Amniotic epithelial cell (primary cell): ENCODE measurements at regions not wholly inside any gene's neighbourhood (a gene's known extent, or its start where the extent isn't known, plus 50 kb on each side); places are given as distances from the start of the nearest gene placed in this dataset.
"Not testable (repeated sequence)": the region's sequence is repeated elsewhere in the genome, so short reads cannot be mapped to it uniquely, and the experiment has no call there.

Experiments used
- DNase-seq: peaks from one replicate; pipeline ENCODE4 v3.0.0-alpha.2; 2010; ENCODE audit warnings: low read depth

DNA sequence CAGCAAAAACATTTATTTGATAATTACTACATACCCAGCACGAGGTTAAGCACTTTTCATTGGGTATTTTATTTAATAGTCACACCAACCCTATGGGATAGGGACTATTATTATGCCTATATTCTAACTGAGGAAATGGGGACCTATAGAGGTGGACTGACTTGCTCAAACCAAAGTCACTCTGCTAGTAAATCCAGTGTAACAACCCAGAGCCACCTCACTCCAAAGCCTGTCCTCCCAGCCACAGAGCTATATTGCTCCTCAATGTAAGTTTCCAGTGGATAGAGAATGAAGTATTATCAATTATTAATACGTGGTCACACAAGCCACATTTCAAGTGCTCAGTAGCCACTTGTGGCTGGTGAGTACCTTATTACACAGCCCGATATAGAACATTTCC is 97.5 kb downstream of the RGS2 start:
- DNase-seq, result no peak

GRCh38 chr1:192907545-192908243 is 98.9 kb downstream of the RGS2 start:
- peak; percentile 95 for DNase-seq

GRCh38 chr1:192911896-192912656 is 103.2 kb downstream of the RGS2 start:
- DNase-seq, result not testable (repeated sequence)

DNA sequence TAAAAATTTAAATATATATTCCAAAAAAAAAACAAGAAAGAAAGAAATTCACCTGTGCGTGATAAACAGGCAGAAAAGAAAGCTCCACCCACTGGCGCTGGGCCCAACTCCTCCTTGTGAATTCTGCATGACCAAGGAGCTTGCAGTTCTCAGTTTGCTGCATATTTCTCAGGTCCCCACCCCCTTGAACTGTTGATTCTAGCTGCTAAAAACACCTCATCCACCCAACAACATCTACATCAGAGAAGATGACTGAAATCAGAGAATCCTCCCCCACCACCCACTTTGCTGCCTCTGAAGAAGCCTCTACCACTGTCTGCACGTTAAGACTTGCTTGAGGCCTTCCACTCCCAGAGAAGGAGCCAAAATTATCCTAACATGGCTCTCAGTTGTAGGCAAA is 104.8 kb downstream of the RGS2 start:
- DNase-seq, result peak; percentile 49

GRCh38 chr1:192914092-192914491 is 105.3 kb downstream of the RGS2 start:
- peak; percentile 61 for DNase-seq

- DNase-seq, result no peak
Observed at GRCh38 chr1:192914696-192915095, 105.9 kb downstream of the RGS2 start.

- DNase-seq, result no peak
Observed at GRCh38 chr1:192916021-192916420, 107.2 kb downstream of the RGS2 start.

DNA sequence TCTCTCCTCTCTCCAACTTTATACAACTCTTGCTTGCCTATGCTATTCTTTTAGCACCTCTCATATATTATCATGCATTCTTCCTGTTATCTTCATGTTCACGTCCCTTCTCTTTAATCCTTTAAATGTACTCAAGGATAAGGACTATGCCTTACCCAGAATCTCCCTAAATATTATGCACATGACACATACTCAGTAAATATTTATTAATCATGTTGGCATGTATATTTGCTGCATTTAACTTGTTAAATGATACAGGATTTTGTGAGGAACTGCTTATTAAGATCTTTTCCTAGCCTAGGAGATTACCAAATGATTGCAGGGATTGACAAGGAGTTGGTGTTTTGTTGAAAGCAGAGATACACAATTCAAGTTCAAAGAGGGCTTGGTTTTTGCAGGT is 109.4 kb downstream of the RGS2 start:
- DNase-seq, result no peak

DNA sequence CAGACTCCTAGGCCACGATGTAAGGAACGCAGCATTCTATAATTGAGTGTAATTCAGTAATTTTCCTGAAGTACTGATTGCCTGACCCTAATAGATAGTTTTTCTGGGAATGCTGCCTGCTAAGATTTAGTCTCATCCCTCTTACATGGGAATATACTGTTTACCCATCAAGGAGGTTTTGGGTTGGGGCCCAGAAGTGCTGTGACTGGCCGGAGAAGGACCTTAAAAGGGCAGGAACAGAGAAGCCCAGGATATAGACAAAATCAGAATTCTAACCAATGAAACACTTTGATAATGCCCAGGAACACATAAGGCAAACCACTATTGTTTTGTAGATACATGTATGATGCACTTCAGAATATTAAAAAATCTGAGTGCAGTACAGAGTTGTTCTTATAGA is 111.6 kb downstream of the RGS2 start:
- no peak for DNase-seq

GRCh38 chr1:192925609-192926008 is 116.8 kb downstream of the RGS2 start:
- no peak for DNase-seq

GRCh38 chr1:192926736-192927135 is 117.9 kb downstream of the RGS2 start:
- no peak for DNase-seq

DNA sequence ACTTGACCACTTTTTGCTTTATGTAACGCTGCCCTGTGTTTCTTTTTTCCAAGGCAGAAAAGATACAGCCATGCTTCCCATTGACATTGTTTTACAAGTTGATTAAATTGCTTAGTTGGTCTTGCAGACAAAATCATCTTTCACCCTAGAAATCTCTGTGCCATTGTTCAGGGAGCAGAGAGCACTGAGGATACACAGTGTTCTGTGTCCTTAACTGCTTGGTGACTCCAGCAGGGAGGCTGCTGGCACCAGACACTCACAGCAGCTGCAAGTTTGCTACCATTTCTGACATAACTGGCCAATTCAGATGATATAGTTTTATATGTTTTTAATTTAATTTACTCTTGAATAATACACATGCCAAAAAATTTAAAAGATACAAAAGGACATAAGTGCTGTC is 118.7 kb downstream of the RGS2 start:
- no peak for DNase-seq

DNA sequence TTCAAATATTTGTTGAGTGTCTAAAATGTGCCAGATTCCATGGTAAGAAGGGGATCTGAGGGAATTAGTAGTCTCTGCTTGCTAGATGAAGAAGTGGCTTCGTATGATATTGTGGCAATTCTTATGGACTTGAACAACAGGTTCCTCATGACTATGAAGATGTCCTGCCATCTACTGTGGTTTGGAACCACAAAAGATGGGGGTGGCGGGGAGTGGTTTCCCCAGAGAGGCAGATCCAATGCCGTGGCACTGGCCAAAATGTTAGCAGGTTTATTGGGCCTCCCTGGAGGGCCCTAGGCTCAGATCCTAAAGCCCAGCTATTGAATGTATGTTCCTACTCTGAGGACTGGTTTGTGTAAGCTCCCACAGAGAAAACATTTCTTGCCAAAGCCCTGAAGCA is 120.8 kb downstream of the RGS2 start:
- no peak for DNase-seq

- no peak for DNase-seq
Observed at GRCh38 chr1:192933744-192934143, 124.9 kb downstream of the RGS2 start.

GRCh38 chr1:192936313-192937018 is 122.7 kb downstream of the UCHL5 start:
- DNase-seq, result peak; percentile 67

GRCh38 chr1:192937128-192937527 is 122.0 kb downstream of the UCHL5 start:
- peak; percentile 45 for DNase-seq

- peak; percentile 90 for DNase-seq
Observed at GRCh38 chr1:192939440-192939839, 119.7 kb downstream of the UCHL5 start.

DNA sequence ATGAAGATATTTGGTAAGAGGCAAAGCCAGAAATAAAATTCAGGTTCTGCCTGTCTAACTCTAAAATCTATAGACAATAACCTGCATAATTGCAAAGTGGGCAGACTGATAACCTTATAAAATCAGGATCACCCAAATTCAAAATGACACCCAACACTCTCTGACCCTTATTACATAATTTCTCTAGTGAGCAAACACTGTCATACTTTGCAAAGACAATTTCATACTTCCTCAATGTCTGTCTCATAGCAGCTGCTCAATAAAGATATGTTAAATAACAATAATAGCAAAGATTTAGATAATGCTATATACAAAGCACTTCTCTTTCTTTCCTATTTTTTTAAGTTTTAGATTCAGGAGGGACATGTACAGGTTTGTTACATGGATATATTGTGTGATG is 118.5 kb downstream of the UCHL5 start:
- DNase-seq, result no peak

DNA sequence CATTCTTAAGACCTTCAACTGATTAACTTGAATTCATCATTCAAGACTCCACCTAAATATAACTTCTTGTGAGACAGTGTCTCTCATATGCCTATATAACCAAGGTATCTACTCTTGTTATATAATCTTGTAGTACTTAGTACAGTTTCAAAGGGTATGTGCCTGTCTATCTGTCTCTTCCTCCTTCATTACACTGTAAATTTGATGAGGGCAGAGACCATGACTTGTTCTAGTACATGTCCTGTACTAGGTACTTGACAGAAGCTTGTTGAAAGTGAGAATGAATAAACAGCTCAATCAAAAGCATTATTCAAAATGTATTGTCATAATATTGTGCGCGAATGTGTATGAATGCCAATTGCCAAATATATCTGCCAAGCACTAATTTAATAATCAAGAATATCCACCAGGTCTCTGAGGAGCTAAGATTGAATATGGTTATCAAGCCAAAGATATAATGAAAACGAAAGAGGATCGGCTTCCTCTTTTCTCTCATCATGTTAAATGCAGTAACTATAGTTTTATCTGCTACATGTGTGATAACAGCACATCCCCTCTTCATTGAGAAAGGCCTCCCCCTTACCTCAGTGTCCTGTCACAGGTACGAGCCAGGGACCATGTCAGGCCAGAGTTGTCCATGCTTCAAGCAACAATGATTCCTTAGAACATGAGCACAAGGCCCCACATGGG is 117.3 kb downstream of the UCHL5 start:
- DNase-seq, result no peak

- DNase-seq, result peak; percentile 98
Observed at GRCh38 chr1:192943108-192943507, 116.1 kb downstream of the UCHL5 start.

GRCh38 chr1:192943522-192943921 is 115.6 kb downstream of the UCHL5 start:
- DNase-seq, result peak; percentile 70

DNA sequence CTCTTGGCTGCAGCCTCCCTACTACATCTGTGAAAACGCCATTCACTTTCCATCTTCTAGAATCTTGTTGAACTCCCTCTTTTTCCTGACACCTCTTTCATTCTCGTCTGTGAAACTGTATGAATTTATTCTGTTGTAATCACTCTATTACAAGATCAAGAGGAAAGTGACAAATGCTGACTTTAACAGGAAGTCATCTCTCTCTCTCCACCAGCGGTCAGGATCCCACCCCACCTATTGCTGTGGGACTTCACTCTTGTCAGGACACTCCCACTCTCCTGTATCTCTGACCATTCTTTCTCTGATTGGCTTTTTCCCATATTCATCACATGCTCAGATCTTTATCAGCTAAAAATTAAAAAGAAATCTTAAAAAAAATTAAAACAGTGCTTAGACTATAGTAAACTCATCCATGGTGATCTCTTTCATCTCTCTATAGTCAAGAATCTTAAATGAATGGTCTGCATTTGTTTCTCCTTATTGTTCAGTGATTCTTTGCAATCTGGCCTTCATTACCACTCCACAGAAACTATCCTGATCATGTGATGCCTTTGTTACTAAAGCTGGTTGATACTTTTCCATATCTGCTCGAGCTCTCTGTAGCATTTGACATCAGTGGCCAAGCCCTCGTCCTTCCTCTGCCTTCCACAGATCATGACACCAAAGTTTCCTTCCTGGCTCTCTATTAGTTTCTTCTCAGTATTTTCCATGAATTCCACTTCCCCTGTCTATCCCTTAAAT is 113.6 kb downstream of the UCHL5 start:
- DNase-seq, result no peak
